ENCODE measurements at regions not wholly inside any gene's neighbourhood (a gene's known extent, or its start where the extent isn't known, plus 50 kb on each side); places are given as distances from the start of the nearest gene placed in this dataset.

DNA sequence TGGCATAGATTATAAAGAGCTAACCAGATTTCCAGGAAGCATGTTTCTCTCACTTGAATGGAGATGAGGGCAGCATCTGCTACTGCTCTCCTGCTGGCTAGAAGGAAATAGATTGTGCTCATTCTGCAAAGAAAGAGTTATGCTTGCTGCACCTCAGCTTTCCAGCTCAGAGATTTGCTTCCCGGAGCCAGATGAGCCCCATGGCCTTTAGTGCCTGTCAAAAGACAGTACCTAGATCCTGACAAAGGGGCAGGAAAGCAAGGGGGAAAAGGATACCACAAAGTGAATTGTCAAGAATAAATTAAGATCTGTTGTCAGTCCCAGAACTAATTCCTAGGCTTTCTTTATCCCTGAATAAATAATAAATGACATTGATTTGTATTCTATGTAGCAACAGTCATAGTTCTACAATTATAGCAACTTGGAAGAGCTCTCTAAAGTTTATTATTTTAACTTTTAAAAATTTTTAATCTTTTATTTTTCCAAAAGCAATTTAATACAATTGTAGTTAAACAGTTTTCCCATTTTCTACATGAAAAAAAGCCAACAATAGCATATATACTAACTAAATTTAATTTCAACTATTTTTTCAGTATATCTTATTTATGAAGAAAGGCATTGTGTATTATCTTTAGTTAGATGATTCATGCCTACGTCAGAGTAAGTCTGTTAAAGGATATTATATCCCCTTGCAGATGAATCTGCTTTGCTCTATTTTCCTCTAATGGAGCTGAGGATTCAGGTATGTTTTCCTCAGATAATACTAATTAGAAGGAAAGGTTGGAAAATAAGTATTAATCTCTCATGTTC, 306.1 kb upstream of the DDI1 start:
- H2AFZ ChIP-seq (ENCODE audit: low read length), result no peak overlapping the region
- H3K27me3 ChIP-seq (ENCODE audit: insufficient read depth, low read length), result no peaks in the 10 kb centered on the region
- H4K20me1 ChIP-seq (ENCODE audit: insufficient read depth, low read length), result no peaks in the 10 kb centered on the region
- H3K27ac ChIP-seq (ENCODE audit: low read depth, low read length), result no peak overlapping the region
- H3K4me3 ChIP-seq (ENCODE audit: insufficient read depth, low read length), result no peak overlapping the region
- no peak overlapping the region for H3K4me2 ChIP-seq (ENCODE audit: insufficient read depth, low read length)
- TF ChIP-seq, protein P1, sequence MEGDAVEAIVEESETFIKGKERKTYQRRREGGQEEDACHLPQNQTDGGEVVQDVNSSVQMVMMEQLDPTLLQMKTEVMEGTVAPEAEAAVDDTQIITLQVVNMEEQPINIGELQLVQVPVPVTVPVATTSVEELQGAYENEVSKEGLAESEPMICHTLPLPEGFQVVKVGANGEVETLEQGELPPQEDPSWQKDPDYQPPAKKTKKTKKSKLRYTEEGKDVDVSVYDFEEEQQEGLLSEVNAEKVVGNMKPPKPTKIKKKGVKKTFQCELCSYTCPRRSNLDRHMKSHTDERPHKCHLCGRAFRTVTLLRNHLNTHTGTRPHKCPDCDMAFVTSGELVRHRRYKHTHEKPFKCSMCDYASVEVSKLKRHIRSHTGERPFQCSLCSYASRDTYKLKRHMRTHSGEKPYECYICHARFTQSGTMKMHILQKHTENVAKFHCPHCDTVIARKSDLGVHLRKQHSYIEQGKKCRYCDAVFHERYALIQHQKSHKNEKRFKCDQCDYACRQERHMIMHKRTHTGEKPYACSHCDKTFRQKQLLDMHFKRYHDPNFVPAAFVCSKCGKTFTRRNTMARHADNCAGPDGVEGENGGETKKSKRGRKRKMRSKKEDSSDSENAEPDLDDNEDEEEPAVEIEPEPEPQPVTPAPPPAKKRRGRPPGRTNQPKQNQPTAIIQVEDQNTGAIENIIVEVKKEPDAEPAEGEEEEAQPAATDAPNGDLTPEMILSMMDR (IDR thresholded peaks at IDR 0.05; ENCODE audit: extremely low read depth, low read depth, low read length), result no peak
- H3K4me1 ChIP-seq (ENCODE audit: insufficient read depth, low read length), result no peaks in the 10 kb centered on the region
- DNase-seq (ENCODE audit: insufficient read length, low spot score, missing footprints), result no peak
- no peaks in the 10 kb centered on the region for H3K36me3 ChIP-seq (ENCODE audit: insufficient read depth, low read length)
- no peaks in the 10 kb centered on the region for H3K9me3 ChIP-seq (ENCODE audit: low read depth, low read length)
- no peaks in the 10 kb centered on the region for H3K79me2 ChIP-seq (ENCODE audit: insufficient read depth, low read length)

DNA sequence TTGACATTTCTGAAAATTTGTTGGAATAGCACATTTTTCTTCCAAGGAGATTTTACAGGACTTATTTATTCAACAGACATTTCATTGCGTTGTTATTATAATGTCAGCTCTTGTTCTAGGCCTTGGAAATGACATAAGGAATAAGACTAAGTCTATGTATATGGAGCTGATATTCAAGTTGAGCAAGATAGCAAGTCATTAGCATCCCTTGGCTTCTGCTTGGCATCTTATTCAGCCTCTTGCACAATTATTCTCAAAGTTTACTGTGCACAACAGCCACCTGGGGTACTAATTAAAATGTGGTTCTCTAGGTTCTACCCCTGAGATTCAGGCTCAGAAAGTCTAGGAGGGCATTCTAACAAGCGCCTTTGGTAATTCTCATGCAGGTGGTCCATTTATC, 304.8 kb upstream of the DDI1 start:
- H3K4me3 ChIP-seq (ENCODE audit: insufficient read depth, low read length), result no peak overlapping the region
- no peaks in the 10 kb centered on the region for H3K4me1 ChIP-seq (ENCODE audit: insufficient read depth, low read length)
- H3K36me3 ChIP-seq (ENCODE audit: insufficient read depth, low read length), result no peaks in the 10 kb centered on the region
- no peak overlapping the region for H3K27ac ChIP-seq (ENCODE audit: low read depth, low read length)
- H3K79me2 ChIP-seq (ENCODE audit: insufficient read depth, low read length), result no peaks in the 10 kb centered on the region
- no peaks in the 10 kb centered on the region for H3K27me3 ChIP-seq (ENCODE audit: insufficient read depth, low read length)
- DNase-seq (ENCODE audit: insufficient read length, low spot score, missing footprints), result no peak
- H2AFZ ChIP-seq (ENCODE audit: low read length), result no peak overlapping the region
- no peak overlapping the region for H3K4me2 ChIP-seq (ENCODE audit: insufficient read depth, low read length)
- TF ChIP-seq, protein P1 (IDR thresholded peaks at IDR 0.05; ENCODE audit: extremely low read depth, low read depth, low read length), result no peak
- no peaks in the 10 kb centered on the region for H4K20me1 ChIP-seq (ENCODE audit: insufficient read depth, low read length)
- no peaks in the 10 kb centered on the region for H3K9me3 ChIP-seq (ENCODE audit: low read depth, low read length)

DNA sequence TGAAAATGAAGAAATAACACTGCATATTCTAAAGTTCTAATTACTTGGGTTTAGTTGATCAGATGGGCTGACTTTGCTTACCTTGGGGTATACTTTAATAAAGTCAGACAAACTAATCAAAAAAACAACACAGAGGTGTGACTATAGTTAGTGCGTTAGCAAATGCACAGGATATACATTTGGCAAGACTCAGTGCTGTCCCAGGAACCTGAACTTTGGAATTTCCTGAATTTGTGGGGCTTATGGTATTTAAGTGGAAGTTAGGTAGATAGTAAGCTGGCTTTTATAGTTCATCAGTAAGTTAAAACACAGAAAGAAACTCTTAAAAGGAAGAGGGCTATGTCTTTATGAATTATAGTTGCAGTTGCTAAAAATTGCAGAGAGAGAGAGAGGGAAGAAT, 302.6 kb upstream of the DDI1 start:
- Histone ChIP-seq H3K9me3 (ENCODE audit: low read depth, low read length) (no peaks in the 10 kb centered on the region), H3K27ac (ENCODE audit: low read depth, low read length) (no peak overlapping the region), H3K79me2 (ENCODE audit: insufficient read depth, low read length) (no peaks in the 10 kb centered on the region), H3K4me1 (ENCODE audit: insufficient read depth, low read length) (no peaks in the 10 kb centered on the region), H4K20me1 (ENCODE audit: insufficient read depth, low read length) (no peaks in the 10 kb centered on the region), H2AFZ (ENCODE audit: low read length) (no peak overlapping the region), H3K4me3 (ENCODE audit: insufficient read depth, low read length) (no peak overlapping the region), H3K27me3 (ENCODE audit: insufficient read depth, low read length) (no peaks in the 10 kb centered on the region), H3K36me3 (ENCODE audit: insufficient read depth, low read length) (no peaks in the 10 kb centered on the region), H3K4me2 (ENCODE audit: insufficient read depth, low read length) (no peak overlapping the region)
- TF ChIP-seq, protein P1 (IDR thresholded peaks at IDR 0.05; ENCODE audit: extremely low read depth, low read depth, low read length), result no peak
- no peak for DNase-seq (ENCODE audit: insufficient read length, low spot score, missing footprints)

DNA sequence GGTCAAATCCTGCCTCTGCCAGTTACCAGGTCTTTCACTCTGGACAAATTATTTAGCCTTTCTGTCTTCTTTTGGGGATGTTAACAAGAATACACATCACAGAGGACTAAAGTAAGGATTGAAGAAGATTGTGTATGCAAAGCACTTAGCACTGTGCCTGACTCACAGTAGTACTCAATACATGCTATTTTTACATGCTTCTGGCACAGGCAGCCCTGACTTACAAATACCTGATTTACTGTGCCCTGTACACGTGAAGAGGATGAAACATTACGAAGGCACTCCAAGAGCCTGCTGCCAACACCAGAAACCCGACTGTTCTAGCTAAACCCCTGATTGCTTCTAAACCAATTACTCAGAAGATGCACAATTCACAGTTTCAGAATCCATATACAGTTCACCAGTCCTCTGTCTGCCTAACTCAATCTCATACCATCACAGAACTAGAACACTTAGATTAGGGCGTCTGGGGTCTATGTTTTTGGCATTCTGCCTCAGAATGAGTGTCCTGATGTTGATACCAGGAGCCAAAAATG, 300.9 kb upstream of the DDI1 start:
- H3K4me3 ChIP-seq (ENCODE audit: insufficient read depth, low read length), result no peak overlapping the region
- H3K27me3 ChIP-seq (ENCODE audit: insufficient read depth, low read length), result no peaks in the 10 kb centered on the region
- no peak overlapping the region for H3K27ac ChIP-seq (ENCODE audit: low read depth, low read length)
- no peak overlapping the region for H3K4me2 ChIP-seq (ENCODE audit: insufficient read depth, low read length)
- no peak for DNase-seq (ENCODE audit: insufficient read length, low spot score, missing footprints)
- H3K79me2 ChIP-seq (ENCODE audit: insufficient read depth, low read length), result no peaks in the 10 kb centered on the region
- H3K9me3 ChIP-seq (ENCODE audit: low read depth, low read length), result no peaks in the 10 kb centered on the region
- H3K4me1 ChIP-seq (ENCODE audit: insufficient read depth, low read length), result no peaks in the 10 kb centered on the region
- no peaks in the 10 kb centered on the region for H4K20me1 ChIP-seq (ENCODE audit: insufficient read depth, low read length)
- no peak overlapping the region for H2AFZ ChIP-seq (ENCODE audit: low read length)
- no peaks in the 10 kb centered on the region for H3K36me3 ChIP-seq (ENCODE audit: insufficient read depth, low read length)
- TF ChIP-seq, protein P1 (IDR thresholded peaks at IDR 0.05; ENCODE audit: extremely low read depth, low read depth, low read length), result no peak
